LoVo (cell line): ENCODE measurements at regions not wholly inside any gene's neighbourhood (a gene's known extent, or its start where the extent isn't known, plus 50 kb on each side); places are given as distances from the start of the nearest gene placed in this dataset.

Experiments
- DNase-seq: peaks from one replicate; pipeline ENCODE4 v3.0.0-alpha.2; 2016; ENCODE audit warnings: low spot score

- DNase-seq = no peak
Observed at GRCh38 chr12:107372229-107372658, 278.9 kb upstream of the CRY1 start.

GRCh38 chr12:107373238-107373809 lies 280.0 kb upstream of the CRY1 start:
- DNase-seq = no peak

- DNase-seq = no peak
Observed at GRCh38 chr12:107374161-107374840, 281.0 kb upstream of the CRY1 start.

- no peak for DNase-seq
Observed at GRCh38 chr12:107375231-107375630, 281.9 kb upstream of the CRY1 start.

GRCh38 chr12:107377596-107378385 lies 284.4 kb upstream of the CRY1 start:
- no peak for DNase-seq

- no peak for DNase-seq
Observed at GRCh38 chr12:107378609-107379008, 285.3 kb upstream of the CRY1 start.

- DNase-seq = peak; percentile 19
Observed at GRCh38 chr12:107379142-107379851, 285.9 kb upstream of the CRY1 start.

- DNase-seq = peak; percentile 48
Observed at GRCh38 chr12:107379852-107380567, 286.7 kb upstream of the CRY1 start.

GRCh38 chr12:107384645-107385044 lies 291.3 kb upstream of the CRY1 start:
- DNase-seq = no peak

GRCh38 chr12:107385509-107385908 lies 292.2 kb upstream of the CRY1 start:
- DNase-seq = no peak

- no peak for DNase-seq
Observed at GRCh38 chr12:107386569-107386968, 293.2 kb upstream of the CRY1 start.

- no peak for DNase-seq
Observed at GRCh38 chr12:107388263-107388662, 294.9 kb upstream of the CRY1 start.

GRCh38 chr12:107390414-107390813 lies 295.2 kb upstream of the PWP1 start:
- no peak for DNase-seq

- no peak for DNase-seq
Observed at GRCh38 chr12:107393043-107393717, 292.4 kb upstream of the PWP1 start.

GRCh38 chr12:107394693-107395092 lies 290.9 kb upstream of the PWP1 start:
- DNase-seq = no peak

GRCh38 chr12:107395817-107396216 lies 289.8 kb upstream of the PWP1 start:
- no peak for DNase-seq

GRCh38 chr12:107396991-107397390 lies 288.6 kb upstream of the PWP1 start:
- no peak for DNase-seq

- DNase-seq = no peak
Observed at GRCh38 chr12:107397890-107398500, 287.6 kb upstream of the PWP1 start.

GRCh38 chr12:107399046-107399445 lies 286.6 kb upstream of the PWP1 start:
- DNase-seq = no peak

- no peak for DNase-seq
Observed at GRCh38 chr12:107400686-107401447, 284.7 kb upstream of the PWP1 start.
